GM19467 (cell line): ENCODE measurements at regions not wholly inside any gene's neighbourhood (a gene's known extent, or its start where the extent isn't known, plus 50 kb on each side); places are given as distances from the start of the nearest gene placed in this dataset.
"Not testable (repeated sequence)": the region's sequence is repeated elsewhere in the genome, so short reads cannot be mapped to it uniquely, and the experiment has no call there.

ENCODE experiments used
- ATAC-seq: cut with Tn5 transposase; IDR thresholded peaks from one replicate; pipeline ENCODE4 v1.9.1; 2021; ENCODE audit warnings: mild to moderate bottlenecking, moderate library complexity; ENCODE audit not compliant: unreplicated experiment

- no peak for ATAC-seq
Observed at GRCh38 chr2:12017499-12018157, 271.2 kb downstream of the LPIN1 start.

- ATAC-seq: not testable (repeated sequence)
Observed at GRCh38 chr2:12018726-12019125, 272.3 kb downstream of the LPIN1 start.

- ATAC-seq: no peak
Observed at GRCh38 chr2:12020833-12021469, 274.5 kb downstream of the LPIN1 start.

DNA sequence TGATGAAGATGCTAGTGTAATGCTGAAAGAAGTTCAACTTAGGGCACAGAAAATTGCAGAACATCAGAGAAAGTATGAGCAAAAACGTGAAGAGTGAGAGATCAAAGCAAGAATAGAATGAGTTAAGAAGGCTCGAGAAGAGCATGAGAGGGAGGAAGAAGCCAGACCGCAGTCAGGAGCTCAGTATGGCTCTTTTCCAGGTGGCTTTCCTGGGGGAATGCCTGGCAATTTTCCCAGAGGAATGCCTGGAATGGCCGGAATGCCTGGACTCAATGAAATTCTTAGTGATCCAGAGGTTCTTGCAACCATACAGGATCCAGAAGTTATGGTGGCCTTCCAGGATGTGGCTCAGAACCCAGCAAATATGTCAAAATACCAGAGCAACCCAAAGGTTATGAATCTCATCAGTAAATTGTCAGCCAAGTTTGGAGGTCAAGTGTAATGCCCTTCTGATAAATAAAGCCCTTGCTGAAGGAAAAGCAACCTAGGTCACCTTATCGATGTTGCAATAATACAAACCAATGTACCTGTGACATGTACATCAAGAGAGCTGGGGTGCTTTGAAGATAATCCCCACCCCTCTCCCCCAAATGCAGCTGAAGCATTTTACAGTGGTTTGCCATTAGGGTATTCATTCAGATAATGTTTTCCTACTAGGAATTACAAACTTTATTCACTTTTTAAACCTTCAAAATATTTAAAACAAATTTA is 277.9 kb downstream of the LPIN1 start:
- not testable (repeated sequence) for ATAC-seq

GRCh38 chr2:12027136-12027535 is 280.7 kb downstream of the LPIN1 start:
- ATAC-seq: no peak

DNA sequence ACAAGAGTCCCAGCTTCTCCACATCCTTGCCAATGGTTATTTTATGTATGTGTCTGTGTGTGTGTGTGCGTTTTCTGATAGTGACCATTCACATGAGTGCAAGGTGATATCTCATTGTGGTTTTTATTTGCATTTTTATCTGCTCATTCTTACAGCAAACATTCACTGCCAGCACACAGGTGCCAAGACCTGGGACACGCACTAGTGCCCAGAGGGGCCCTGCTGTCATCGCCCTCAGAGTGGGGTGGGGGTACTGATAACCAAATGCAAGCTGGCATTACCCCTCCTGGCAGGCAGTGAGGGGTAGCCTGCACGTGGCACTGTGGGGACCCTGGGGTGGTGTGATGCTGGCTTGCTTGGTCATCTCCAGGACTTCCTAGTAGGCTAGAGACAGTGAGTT is 285.4 kb downstream of the LPIN1 start:
- no peak for ATAC-seq

GRCh38 chr2:12032398-12032797 is 286.0 kb downstream of the LPIN1 start:
- peak; percentile 82 for ATAC-seq

GRCh38 chr2:12032975-12033374 is 286.5 kb downstream of the LPIN1 start:
- no peak for ATAC-seq

GRCh38 chr2:12033494-12033893 is 287.1 kb downstream of the LPIN1 start:
- no peak for ATAC-seq

DNA sequence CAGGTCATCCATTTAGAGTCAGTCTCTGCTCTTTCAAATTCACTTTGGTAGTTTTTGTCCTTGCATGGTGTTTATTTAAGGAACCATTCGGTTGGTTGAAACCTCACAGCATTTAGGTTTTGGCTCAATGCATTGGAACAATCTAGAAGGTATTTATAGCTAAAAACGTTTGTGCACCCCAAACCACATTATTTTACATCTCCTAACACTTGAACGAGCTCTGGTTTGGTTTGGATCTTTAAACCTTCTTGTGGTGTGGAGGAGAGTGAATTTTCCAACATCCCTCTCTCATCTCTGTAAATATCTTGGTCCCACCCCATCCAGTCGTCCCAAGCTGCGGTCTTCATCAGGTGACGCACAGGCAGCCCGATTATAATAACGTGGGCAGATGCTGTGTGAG is 287.9 kb downstream of the LPIN1 start:
- ATAC-seq: no peak

DNA sequence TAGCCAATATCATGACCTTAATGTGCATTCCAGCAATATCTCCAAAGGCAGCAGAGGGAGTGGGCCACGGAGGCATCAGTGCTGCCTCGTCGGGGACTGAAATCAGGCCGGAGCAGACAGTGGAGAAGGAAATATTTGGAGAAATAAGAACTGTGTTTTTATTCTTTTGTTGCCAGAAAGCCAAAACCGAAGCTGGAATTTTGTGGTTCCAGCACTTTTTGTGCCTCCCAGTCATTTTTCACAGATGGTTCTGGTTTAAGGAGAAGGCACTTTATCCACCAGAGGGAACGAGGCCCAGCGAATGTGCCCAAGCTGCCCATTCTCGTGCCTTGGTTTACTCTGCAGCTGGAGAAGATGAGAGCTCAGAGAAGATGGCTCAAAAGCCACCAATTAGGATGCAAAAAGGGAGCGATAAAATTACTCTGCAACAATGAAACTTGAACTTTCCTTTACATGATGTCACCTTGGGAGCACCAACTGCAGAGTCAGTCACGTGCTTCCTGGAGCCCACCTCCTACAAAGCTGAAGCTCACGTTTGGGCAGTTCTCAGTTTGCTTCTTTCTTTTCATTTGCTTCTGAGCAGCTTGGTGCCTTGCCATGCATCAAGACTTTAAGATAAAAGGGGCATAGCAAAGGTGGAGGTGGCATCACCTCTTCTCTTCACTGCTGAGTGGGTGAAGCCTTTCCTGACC is 288.7 kb downstream of the LPIN1 start:
- ATAC-seq: no peak

DNA sequence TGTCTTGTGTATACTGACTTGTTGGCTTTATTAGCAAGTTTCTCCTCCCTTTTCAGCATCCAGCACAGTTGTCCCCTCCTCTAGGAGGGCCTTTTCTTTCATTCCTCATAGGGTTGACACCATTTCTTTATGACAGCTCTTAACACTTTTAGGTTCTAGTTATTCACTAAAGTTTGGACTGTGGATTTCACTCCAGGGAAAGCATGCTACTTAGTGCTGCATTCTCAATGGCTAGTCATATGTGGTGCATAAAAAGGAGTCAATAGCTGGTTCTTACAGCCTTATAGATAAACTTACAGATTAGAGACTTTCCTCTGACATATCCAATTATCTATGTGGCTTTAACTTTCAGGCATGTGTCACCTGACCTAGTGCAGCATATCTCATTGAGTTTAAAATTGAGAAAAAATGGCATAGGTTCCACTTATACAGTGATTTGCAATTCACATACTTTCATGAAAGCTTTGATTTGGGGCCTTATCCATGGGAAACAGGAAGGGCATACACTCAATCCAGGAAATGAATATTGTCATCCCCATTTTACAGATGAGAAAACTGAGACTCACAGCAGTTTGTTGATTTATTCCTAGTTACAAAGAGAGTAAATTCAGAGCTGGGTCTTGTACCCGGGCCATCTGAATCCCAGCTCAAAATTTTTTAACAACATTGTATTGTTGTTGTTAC is 289.7 kb downstream of the LPIN1 start:
- no peak for ATAC-seq

GRCh38 chr2:12036640-12036983 is 290.2 kb downstream of the LPIN1 start:
- ATAC-seq: no peak

DNA sequence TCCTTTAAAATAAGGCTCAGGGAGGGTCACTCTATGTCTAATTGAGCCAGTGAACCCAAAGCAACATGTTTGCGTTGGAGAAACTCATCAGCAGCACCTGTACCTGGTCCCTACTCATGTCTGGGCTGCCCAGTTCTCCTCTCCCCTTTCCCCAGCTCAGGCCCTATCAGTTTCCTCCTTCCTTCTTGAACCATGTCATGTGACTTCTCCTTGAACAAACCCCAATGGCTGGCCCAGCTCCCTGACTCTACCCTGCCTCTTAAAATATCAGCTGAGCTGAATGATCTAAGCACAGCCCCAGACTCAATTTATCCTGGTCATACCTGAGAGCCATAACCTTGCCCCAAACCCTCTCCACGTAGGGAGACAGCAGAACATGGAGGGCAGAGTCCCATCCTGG is 290.9 kb downstream of the LPIN1 start:
- ATAC-seq: no peak

DNA sequence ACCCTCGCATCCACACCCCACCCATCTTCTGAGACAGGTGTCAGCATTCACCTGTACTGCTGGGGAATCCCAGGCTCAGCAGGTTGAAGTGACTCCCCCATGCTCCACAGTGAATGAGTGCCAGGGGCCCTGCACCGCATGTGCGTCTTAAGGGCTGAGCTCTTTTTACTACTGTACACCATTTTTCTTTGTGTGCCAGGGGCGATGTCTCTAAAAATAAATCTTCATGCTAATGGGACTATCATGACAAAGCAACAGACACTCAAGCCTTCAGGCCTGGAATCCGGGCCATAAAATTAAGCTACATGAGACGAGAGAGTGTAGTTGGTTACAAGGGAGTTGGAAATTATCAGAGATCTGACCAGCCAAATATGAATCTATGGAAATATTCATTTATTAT is 294.8 kb downstream of the LPIN1 start:
- no peak for ATAC-seq

GRCh38 chr2:12043131-12043530 is 296.7 kb downstream of the LPIN1 start:
- ATAC-seq: no peak

DNA sequence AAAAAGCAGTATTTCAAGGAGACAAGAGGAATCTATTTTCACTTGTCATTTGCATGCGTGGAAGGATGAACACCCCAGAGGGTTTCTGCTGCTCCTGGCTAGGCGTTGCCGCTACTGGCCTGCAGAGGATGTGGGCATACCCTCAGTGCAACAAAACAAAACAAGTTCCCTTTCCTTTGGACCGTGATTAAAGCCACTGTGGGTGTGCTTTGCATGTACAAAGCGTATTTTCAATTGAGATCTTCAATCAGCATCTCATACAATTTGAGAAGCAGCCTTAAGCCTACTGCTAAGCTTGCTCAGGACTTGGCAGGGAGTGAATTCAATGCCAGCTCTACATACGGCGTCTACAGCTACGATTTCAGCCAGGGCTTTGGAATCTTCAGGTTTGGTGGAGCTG is 298.4 kb downstream of the LPIN1 start:
- peak; percentile 73 for ATAC-seq

DNA sequence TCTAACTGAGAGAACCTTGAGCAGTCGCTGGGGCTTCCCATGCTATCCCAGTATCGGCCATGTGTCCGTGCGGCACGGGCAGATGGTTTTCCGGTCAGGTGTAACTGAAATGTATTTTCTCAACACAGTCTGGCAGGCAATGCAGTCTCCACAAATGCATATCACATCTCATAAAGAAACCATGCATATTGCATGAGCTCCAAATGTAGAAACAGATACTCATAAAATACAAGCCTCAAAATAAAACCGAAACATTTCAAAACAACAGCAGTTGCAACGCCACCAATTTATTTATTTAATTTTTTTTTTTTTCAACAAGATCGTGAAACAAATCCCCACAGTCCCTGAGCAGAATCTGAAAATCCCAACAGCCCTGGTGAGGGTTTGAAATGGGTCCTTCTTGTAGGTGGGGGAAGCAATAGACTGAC is 299.4 kb downstream of the LPIN1 start:
- peak; percentile 34 for ATAC-seq

- no peak for ATAC-seq
Observed at GRCh38 chr2:12046641-12047040, 300.2 kb downstream of the LPIN1 start.

GRCh38 chr2:12047761-12048160 is 301.3 kb downstream of the LPIN1 start:
- no peak for ATAC-seq

- ATAC-seq: no peak
Observed at GRCh38 chr2:12048550-12048949, 302.1 kb downstream of the LPIN1 start.
